Glomerular visceral epithelial cell (primary cell): ENCODE measurements at regions not wholly inside any gene's neighbourhood (a gene's known extent, or its start where the extent isn't known, plus 50 kb on each side); places are given as distances from the start of the nearest gene placed in this dataset.
"Not testable (repeated sequence)": the region's sequence is repeated elsewhere in the genome, so short reads cannot be mapped to it uniquely, and the experiment has no call there.

Experiments used
- DNase-seq: peaks from one replicate; pipeline ENCODE4 v3.0.0-alpha.2; 2016; ENCODE audit errors: extremely low spot score

DNA sequence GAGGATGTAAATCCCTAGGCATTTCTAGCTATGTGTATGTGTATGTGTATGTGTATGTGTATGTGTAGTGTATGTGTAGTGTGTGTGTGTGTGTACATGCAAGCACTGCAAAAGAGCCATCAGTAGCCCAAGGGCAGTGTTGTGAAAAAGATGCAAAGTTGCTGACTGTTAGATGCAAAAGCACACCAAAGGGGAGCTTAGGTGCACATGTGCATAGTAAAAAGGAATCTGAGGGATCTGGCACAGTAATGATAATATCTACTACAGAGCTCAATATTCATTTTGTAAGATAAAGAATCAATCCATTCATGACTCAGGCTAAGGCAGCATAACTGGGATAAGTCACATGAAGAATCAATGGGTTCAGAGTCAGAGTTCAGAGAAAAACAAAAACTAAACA is 80.2 kb downstream of the TMEM47 start:
- DNase-seq = no peak

DNA sequence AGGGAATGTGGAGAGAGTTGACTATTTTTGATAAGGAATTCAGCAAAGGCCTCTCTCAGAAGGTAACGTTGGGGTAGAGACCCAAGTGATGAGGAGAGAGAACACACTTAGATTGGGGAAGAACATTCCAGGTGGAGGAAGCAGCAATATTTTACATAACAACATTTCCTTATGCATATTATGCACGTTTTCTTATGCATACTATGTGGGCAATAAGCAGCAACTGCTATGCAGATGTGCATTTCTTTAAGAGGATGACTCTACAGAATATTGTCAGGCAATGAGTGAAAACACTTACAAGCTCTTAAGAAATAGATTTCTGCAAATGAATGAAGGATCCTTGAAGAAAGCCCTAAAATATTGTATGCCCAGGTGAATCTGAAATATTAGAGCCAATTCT is 91.1 kb downstream of the TMEM47 start:
- no peak for DNase-seq

DNA sequence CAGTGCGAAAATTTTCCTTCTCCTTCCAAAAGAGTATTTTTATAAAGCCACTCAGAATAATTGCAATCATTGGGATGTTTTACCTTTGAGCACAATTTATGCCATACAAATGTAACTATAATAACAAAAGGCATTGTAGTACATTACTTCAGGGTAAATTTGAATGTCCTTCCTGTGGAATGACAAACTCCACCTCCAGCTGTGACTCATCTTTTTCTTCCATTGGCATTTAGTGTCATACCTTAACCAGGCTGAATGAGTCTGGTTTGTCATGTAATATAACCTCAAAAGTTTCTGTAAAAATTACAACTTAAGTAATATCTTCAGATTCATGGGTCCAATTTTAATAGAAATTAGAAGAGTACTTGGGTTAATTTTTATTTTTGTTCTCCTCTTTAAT is 93.3 kb downstream of the TMEM47 start:
- peak; percentile 6 for DNase-seq

GRCh38 chrX:34563061-34563460 is 94.0 kb downstream of the TMEM47 start:
- no peak for DNase-seq

GRCh38 chrX:34562006-34562405 is 95.1 kb downstream of the TMEM47 start:
- DNase-seq = no peak

DNA sequence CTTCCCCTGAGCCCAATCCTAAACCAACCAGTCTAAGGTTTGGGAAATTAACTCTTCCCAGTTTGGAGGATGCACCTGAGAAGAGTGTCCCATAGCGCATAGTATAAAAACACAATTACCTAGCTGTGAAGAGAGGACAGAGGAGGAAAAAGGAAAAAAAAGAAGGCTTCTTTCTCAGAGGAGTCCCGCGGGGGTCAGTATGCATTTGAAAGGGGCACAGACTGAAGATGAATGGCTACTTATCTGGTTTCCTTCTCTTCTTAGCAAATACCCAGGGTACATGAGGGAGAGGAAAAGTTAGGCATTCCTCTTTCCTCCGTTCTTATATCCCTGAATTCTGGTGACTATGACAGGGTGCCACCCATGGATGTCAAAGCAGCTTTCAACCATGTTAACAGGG is 96.9 kb downstream of the TMEM47 start:
- no peak for DNase-seq

DNA sequence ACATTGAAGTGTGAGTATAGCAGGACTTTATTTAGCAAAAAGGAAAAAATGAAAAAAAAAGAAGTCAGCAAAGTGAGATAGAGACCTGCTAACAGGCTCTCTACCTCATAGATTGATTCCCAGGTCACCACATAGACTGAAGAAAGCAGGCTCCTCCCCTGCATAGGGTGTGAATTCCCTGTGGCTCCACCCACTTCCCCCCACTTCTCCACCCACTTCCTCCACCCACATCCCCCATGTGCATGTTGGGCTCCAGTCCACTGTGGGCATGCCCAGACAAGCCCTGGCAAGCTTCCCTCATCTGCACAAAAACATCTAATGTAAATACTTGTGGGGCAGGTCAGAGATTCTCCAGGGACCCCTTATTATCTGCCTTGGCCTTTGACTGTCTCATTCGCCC is 97.8 kb downstream of the TMEM47 start:
- DNase-seq = peak; percentile 27

- no peak for DNase-seq
Measured at GRCh38 chrX:34557733-34558132, 99.4 kb downstream of the TMEM47 start.

DNA sequence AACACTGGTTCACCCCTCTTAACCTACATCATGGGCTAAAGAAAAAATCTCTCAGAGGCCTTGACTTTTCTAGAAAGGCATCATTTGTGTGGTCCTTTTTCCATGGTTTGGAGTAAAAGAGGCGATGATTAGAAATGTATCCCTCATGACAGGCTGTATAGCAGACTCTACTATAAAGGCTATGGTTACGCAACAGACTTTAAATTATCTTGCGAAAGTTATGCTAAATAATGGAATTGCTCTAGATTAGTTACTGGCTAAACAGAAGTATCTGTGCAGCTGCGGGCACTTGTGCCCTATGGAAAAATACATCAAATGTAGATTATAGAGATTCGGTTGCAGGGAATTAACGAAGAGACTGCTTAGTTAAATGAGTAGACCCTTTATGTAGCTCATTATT is 101.6 kb downstream of the TMEM47 start:
- no peak for DNase-seq

DNA sequence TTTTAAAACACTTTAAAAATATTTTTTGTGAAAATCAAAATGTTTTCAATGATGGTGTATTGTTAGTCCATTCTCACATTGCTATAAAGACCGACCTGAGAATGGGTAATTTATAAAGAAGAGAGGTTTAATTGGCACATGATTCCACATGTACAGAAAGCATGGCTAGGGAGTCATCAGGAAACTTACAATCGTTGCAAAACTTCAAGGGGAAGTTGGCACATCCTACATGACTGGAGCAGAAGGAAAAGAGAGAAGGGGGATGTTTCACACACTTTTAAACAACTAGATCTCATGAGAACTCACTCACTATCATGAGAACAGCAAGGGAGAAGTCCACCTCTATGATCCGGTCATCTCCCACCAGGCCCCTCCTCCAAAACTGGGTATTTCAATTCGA is 110.7 kb downstream of the TMEM47 start:
- DNase-seq = no peak

GRCh38 chrX:34528081-34528480 is 129.0 kb downstream of the TMEM47 start:
- peak; percentile 18 for DNase-seq

GRCh38 chrX:34521563-34521962 is 135.5 kb downstream of the TMEM47 start:
- DNase-seq = no peak

DNA sequence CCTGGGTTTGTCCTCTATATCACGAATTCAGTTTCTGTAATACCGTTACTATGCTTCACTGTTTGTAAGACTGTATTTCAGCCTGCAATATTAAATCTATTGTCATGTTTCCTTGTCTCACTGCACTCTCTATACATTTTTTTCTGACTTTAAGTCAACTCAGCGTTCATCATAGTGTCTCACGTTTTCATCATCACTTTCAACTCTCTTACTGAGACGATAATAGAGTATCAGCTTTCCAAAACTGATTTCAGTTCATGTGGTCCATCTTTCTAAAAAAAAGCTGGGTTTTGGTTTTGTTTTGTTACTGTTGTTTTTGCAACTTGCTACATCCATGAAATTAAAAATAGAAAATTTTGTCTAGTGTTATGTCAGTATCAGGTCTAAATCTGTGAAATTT is 147.7 kb downstream of the TMEM47 start:
- no peak for DNase-seq

GRCh38 chrX:34503119-34503518 is 154.0 kb downstream of the TMEM47 start:
- no peak for DNase-seq

- DNase-seq = no peak
Measured at GRCh38 chrX:34493086-34493485, 164.0 kb downstream of the TMEM47 start.

GRCh38 chrX:34491126-34491525 is 166.0 kb downstream of the TMEM47 start:
- no peak for DNase-seq

DNA sequence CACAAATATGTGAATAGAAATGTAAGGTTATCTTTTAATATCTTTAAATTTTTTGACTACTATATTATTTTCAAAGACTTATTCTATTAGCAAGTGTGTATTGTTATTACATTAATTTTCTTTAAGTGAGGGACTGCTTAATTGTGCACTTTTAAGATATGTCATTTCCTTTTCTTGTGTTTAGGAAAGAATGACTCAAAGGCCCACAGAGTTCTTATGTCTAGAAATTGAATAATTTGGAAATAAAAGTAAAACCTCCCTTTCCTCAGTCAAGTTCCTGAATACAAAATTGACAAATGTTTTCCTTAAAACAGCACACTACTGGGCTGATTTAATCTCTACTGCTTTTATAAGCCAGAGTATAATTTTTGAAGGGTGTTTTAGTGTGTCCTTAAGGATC is 169.7 kb downstream of the TMEM47 start:
- no peak for DNase-seq

DNA sequence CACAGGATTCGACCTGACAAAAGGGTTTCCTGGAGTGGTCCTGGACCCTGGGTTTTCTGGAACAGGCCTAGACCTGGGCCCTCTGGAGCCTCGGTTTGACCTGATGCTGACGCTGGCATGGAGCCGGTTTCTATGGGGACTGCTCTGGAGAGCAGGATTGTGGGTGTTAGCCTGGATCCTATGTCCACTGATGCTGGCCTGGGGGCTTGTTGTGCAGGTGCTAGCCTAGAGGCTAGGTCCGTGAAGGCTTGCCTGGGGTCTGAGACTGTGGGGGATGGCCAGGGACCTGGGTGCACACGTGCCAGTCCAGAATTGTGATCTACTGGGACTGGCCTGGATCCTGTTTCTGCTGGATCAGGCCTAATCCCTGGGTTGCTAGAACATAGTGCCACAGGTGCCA is 173.1 kb downstream of the TMEM47 start:
- no peak for DNase-seq

DNA sequence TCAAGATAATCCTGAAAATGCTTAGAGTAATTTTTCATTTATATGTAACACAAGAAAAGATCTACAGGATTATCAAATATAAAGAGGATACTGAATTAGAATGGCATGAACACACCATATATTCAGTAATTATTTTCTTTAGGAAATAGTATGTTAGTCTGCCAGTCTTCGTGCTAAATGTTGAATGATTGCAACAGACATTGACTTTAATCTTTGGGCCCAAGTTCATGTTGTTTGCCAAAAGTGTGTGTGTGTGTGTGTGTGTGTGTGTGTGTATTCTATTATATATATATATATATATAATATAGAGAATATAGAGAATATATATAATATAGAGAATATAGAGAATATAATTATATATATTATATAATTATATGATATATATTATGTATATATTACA is 186.6 kb downstream of the TMEM47 start:
- no peak for DNase-seq

- no peak for DNase-seq
Measured at GRCh38 chrX:34467437-34467836, 189.6 kb downstream of the TMEM47 start.

- not testable (repeated sequence) for DNase-seq
Measured at GRCh38 chrX:34463220-34463619, 193.9 kb downstream of the TMEM47 start.

- not testable (repeated sequence) for DNase-seq
Measured at GRCh38 chrX:34457850-34458249, 199.2 kb downstream of the TMEM47 start.

GRCh38 chrX:34437586-34437985 is 219.5 kb downstream of the TMEM47 start:
- no peak for DNase-seq

DNA sequence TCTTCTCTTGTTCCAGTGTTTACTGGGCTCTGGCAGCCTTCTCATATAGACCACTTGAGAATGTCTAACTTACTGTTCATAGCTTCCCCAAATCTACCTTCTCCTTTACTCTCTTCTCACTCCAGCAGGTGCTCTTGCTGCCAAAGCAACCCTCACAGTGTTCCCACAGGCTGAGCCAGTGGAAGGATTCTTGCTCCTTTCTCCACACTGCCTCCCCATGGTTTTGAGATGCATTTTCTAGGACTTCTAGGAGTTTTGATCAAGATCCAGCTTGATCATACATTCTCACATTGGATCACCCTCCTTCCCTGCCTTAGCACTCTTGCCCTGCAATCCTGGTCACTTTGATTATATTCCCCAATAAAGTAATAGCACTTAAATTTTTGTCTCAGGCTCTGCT is 230.8 kb downstream of the TMEM47 start:
- DNase-seq = no peak

DNA sequence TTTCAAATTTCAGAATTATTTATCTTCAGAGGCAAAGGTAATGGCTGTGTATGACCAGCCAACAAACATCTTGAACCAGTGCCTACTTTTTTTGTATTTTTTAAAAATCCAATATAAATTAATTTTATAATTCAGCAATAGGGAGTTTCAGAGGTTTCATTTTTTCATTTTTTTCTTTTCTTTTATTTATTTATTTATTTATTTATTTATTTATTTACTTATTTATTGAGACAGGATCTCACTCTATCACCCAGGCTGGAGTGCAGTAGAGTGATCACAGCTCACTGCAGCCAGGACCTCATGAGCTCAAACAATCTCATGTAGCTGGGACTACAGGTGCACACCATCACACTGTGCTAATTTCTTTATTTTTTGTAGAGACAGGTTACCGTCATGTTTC is 250.5 kb downstream of the TMEM47 start:
- no peak for DNase-seq
